Activated CD8-positive, alpha-beta T cell treated with anti-CD3 and anti-CD28 coated beads, Interleukin-2, amount 10 ng/mL, durations not matched to agents 7 days and 5 days (primary cell): ENCODE measurements at regions not wholly inside any gene's neighbourhood (a gene's known extent, or its start where the extent isn't known, plus 50 kb on each side); places are given as distances from the start of the nearest gene placed in this dataset.

Experiments used
- ATAC-seq: fragments of 150-1000 bp; cut with Tn5 transposase; one replicate; pipeline ENCODE4 v1.10.0; 2021; ENCODE audit warnings: moderate library complexity
- CTCF ChIA-PET: fragments of 350-600 bp; sonication (Branson Sonifier 250); formaldehyde crosslinking; loops from one replicate; lab custom pipeline; 2021; ENCODE audit warnings: antibody characterized with exemption; lab: Charles Lee
- POLR2A ChIA-PET: fragments of 350-600 bp; sonication (Branson Sonifier 250); formaldehyde crosslinking; loops from one replicate; lab custom pipeline; 2021; ENCODE audit warnings: antibody characterized with exemption; lab: Charles Lee
- DNase-seq: peaks from one replicate; pipeline ENCODE4 v3.0.0-alpha.2; 2020
- H3K27ac Mint-ChIP-seq: one replicate; pipeline ENCODE4 v1.8.0; 2021; ENCODE audit warnings: mild to moderate bottlenecking, mixed read lengths
- H3K27me3 Mint-ChIP-seq: one replicate; pipeline ENCODE4 v1.8.0; 2021; ENCODE audit warnings: low read depth, mixed read lengths
- H3K36me3 Mint-ChIP-seq: one replicate; pipeline ENCODE4 v1.8.0; 2021; ENCODE audit warnings: low read depth, mixed read lengths
- H3K4me1 Mint-ChIP-seq: one replicate; pipeline ENCODE4 v1.8.0; 2021; ENCODE audit warnings: low read depth, mixed read lengths
- H3K4me3 Mint-ChIP-seq: one replicate; pipeline ENCODE4 v1.8.0; 2021; ENCODE audit warnings: mild to moderate bottlenecking, mixed read lengths
- H3K9me3 Mint-ChIP-seq: one replicate; pipeline ENCODE4 v1.8.0; 2022; ENCODE audit warnings: mixed read lengths; ENCODE audit not compliant: insufficient read depth

DNA sequence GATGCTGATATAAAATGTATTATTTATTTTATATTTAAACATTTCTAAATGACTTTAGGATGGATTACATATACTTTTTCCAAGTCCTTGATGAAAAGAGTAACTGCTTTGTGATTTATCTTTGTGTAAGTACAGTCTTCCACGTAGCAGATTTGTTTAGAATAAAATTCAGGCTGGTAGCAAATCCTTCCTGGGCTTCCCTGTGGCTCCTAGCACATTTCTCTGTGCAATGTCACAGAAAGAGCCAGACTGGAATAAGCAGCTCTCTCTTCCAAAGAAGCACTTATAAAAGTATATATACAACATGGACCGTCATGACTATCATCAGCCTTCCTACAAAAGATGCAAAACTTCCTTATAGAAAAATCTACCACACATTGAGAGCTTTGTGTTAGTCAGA is 388.6 kb downstream of the ACTL7B start:
- POLR2A ChIA-PET = no interaction called here
- no peaks in the 10 kb centered on the region for H3K4me1 Mint-ChIP-seq
- H3K4me3 Mint-ChIP-seq = no peak overlapping the region
- ATAC-seq (no peak), DNase-seq (no peak)
- H3K27me3 Mint-ChIP-seq = no peaks in the 10 kb centered on the region
- H3K27ac Mint-ChIP-seq = no peak overlapping the region
- no peaks in the 10 kb centered on the region for H3K36me3 Mint-ChIP-seq
- H3K9me3 Mint-ChIP-seq = no peaks in the 10 kb centered on the region
- CTCF ChIA-PET = interaction anchor here (1.9 kb wide), 1 partner anchor 99 kb away, joined by 4 read pairs; no protein-coding TSS in a partner anchor

GRCh38 chr9:108466304-108466703 is 389.5 kb downstream of the ACTL7B start:
- CTCF ChIA-PET = no interaction called here
- no peak for ATAC-seq
- Mint-ChIP-seq H3K27ac (no peak overlapping the region), H3K9me3 (no peaks in the 10 kb centered on the region), H3K27me3 (no peaks in the 10 kb centered on the region), H3K4me3 (no peak overlapping the region), H3K36me3 (no peaks in the 10 kb centered on the region), H3K4me1 (no peaks in the 10 kb centered on the region)
- POLR2A ChIA-PET = no interaction called here
- no peak for DNase-seq

GRCh38 chr9:108463932-108464606 is 391.7 kb downstream of the ACTL7B start:
- no peaks in the 10 kb centered on the region for H3K27me3 Mint-ChIP-seq
- POLR2A ChIA-PET = no interaction called here
- H3K4me3 Mint-ChIP-seq = no peak overlapping the region
- DNase-seq (no peak), ATAC-seq (no peak)
- no peak overlapping the region for H3K27ac Mint-ChIP-seq
- no peaks in the 10 kb centered on the region for H3K4me1 Mint-ChIP-seq
- no peaks in the 10 kb centered on the region for H3K9me3 Mint-ChIP-seq
- CTCF ChIA-PET = no interaction called here
- H3K36me3 Mint-ChIP-seq = no peaks in the 10 kb centered on the region

GRCh38 chr9:108456903-108457302 is 398.9 kb downstream of the ACTL7B start:
- Mint-ChIP-seq H3K9me3 (no peaks in the 10 kb centered on the region), H3K27me3 (no peaks in the 10 kb centered on the region), H3K4me1 (no peaks in the 10 kb centered on the region), H3K27ac (no peak overlapping the region), H3K4me3 (no peak overlapping the region), H3K36me3 (no peaks in the 10 kb centered on the region)
- ATAC-seq = no peak
- POLR2A ChIA-PET = no interaction called here
- CTCF ChIA-PET = interaction anchor here (1.0 kb wide), 1 partner anchor 28 kb away, joined by 3 read pairs; no protein-coding TSS in a partner anchor
- no peak for DNase-seq

DNA sequence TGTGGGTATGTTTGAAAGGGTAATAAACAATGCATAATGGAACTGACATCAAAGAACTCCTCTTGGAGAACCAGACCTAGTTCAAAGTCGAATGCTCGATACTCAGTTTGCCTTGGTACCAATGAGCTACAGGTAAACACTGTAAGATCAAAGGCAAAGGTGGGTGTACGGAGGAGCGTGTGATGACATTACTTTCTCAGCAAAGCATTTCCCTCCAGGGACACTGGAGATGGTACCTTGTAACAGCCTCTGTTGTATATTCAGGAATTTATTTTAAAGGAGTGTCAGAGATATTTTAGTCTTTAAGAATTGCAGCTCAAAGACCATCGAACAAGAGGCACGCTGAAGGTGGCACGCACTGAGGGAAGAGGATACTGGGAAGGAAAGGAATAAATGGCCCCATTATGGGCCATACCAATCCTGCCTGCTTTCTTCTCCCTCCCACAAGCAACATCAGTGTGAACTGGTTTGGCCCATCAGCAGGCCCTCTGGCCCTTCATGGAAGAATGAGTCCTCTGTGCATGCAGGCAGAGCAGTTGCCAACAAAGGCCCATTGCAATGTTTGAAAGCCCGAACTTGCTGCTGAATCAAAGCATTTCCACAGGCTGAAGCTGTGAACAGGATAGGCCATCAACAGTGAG is 410.2 kb downstream of the ACTL7B start:
- ChIA-PET POLR2A (no interaction called here), CTCF (no interaction called here)
- no peak overlapping the region for H3K4me3 Mint-ChIP-seq
- no peaks in the 10 kb centered on the region for H3K4me1 Mint-ChIP-seq
- no peak overlapping the region for H3K27ac Mint-ChIP-seq
- H3K27me3 Mint-ChIP-seq = no peaks in the 10 kb centered on the region
- ATAC-seq (no peak), DNase-seq (no peak)
- H3K9me3 Mint-ChIP-seq = peaks cover 4% of the 10 kb centered on the region
- no peaks in the 10 kb centered on the region for H3K36me3 Mint-ChIP-seq

DNA sequence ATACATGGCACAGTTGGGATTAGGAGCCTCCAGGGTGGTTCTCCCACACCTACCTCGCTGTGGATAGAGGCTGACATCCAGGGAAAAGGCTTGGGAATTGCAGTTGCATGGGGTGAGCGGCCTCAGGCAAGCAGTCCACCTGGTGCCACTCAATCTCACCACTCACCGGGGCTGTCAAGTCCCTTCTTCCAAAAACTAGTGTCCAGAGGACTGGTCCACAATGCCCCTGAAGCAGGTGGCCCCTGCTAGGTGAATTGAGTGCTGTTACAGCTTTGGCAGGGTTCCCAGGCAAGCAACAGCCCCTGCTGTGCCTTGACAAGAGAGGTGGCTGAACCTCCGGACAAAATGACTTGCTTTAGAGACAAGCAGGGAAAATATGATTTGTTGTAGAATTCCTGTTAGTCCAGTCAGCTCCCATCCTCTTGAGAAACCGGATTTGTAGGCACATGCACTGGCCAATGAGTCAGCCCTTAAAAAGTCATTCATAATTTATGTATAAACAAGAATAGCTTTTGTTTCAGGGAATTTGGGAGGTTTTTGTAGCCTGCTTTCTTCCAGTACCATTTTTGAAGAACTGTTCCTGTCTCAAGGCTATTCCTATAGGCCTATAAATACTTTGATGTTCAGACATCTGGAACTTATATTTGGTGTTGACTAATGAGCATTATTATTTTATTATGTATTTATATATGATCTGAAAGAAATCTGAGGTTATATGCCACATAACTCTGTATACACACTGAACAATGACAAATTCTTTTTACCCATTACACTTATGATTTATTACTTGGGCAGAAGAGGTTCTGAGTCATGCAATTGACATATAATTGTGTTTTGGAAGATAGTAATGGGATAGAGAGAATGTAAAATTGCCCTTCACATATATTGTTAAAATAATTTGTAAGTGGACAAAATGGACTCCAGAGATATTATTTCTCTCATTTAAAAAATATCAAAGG is 411.1 kb downstream of the ACTL7B start:
- H3K4me3 Mint-ChIP-seq = no peak overlapping the region
- CTCF ChIA-PET = no interaction called here
- H3K27me3 Mint-ChIP-seq = no peaks in the 10 kb centered on the region
- H3K27ac Mint-ChIP-seq = no peak overlapping the region
- POLR2A ChIA-PET = no interaction called here
- H3K9me3 Mint-ChIP-seq = peaks cover 4% of the 10 kb centered on the region
- H3K4me1 Mint-ChIP-seq = no peaks in the 10 kb centered on the region
- DNase-seq = no peak
- ATAC-seq = no peak
- no peaks in the 10 kb centered on the region for H3K36me3 Mint-ChIP-seq

DNA sequence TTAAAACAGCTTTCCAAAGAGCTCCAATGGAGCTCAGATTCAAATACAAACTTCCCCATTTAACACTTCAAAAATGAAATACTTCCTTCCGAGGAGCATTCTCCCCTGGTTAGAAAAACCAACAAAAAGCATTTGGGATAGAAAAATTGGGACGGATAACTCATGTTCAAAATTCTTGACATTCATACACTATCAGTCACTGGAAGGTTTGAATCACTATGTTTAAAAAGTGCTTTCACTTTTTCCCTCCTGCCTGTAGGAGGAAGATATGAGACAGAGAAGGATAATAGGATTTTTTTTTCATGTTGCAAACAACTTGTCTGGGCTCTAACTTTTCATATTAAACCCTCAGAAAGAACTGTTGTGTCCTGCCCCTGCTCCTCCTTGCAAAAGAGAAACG is 412.0 kb downstream of the ACTL7B start:
- H3K4me1 Mint-ChIP-seq = no peaks in the 10 kb centered on the region
- H3K27ac Mint-ChIP-seq = no peak overlapping the region
- H3K27me3 Mint-ChIP-seq = no peaks in the 10 kb centered on the region
- H3K36me3 Mint-ChIP-seq = no peaks in the 10 kb centered on the region
- ChIA-PET POLR2A (no interaction called here), CTCF (no interaction called here)
- DNase-seq = no peak
- H3K4me3 Mint-ChIP-seq = no peak overlapping the region
- no peak for ATAC-seq
- H3K9me3 Mint-ChIP-seq = peaks cover 4% of the 10 kb centered on the region

DNA sequence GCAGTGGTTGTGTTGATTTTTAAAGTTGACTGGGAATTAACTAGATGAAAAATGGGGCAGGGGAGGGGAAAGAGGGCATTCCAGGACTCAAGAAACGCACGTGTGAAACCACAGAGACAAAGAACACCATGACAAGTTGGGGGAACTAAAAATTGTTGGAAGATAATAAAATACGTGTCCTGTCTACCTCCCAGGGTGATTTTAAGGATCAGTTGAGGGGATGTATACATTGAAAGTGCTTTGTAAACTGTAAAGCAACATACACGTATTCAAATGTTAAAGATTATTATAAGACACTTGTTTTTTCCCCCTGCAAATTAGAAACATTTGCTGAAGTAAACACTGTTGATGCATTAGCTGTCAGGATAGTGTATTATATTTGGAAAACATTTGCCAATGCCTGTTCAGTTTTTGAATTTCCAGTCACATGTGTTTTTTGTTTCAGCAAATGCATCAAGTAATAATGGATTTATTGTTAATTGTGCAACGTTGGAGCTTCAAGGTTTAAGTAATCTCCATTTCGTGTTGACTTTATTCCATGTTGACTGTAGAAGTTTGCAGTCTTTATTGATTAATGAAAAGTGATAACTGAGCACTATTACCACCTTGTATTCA is 412.7 kb downstream of the ACTL7B start:
- H3K36me3 Mint-ChIP-seq = no peaks in the 10 kb centered on the region
- no peaks in the 10 kb centered on the region for H3K4me1 Mint-ChIP-seq
- no peak for ATAC-seq
- no peaks in the 10 kb centered on the region for H3K9me3 Mint-ChIP-seq
- no peaks in the 10 kb centered on the region for H3K27me3 Mint-ChIP-seq
- no peak for DNase-seq
- no peak overlapping the region for H3K27ac Mint-ChIP-seq
- ChIA-PET CTCF (no interaction called here), POLR2A (no interaction called here)
- no peak overlapping the region for H3K4me3 Mint-ChIP-seq

GRCh38 chr9:108442627-108443018 is 413.2 kb downstream of the ACTL7B start:
- no peaks in the 10 kb centered on the region for H3K4me1 Mint-ChIP-seq
- no peak for ATAC-seq
- CTCF ChIA-PET = no interaction called here
- POLR2A ChIA-PET = no interaction called here
- H3K36me3 Mint-ChIP-seq = no peaks in the 10 kb centered on the region
- no peak overlapping the region for H3K27ac Mint-ChIP-seq
- H3K27me3 Mint-ChIP-seq = no peaks in the 10 kb centered on the region
- H3K4me3 Mint-ChIP-seq = no peak overlapping the region
- no peak for DNase-seq
- no peaks in the 10 kb centered on the region for H3K9me3 Mint-ChIP-seq

GRCh38 chr9:108441726-108442125 is 414.1 kb downstream of the ACTL7B start:
- no peak overlapping the region for H3K27ac Mint-ChIP-seq
- H3K9me3 Mint-ChIP-seq = no peaks in the 10 kb centered on the region
- no peaks in the 10 kb centered on the region for H3K27me3 Mint-ChIP-seq
- H3K4me3 Mint-ChIP-seq = no peak overlapping the region
- ATAC-seq (no peak), DNase-seq (no peak)
- H3K4me1 Mint-ChIP-seq = no peaks in the 10 kb centered on the region
- H3K36me3 Mint-ChIP-seq = no peaks in the 10 kb centered on the region
- ChIA-PET POLR2A (no interaction called here), CTCF (no interaction called here)

DNA sequence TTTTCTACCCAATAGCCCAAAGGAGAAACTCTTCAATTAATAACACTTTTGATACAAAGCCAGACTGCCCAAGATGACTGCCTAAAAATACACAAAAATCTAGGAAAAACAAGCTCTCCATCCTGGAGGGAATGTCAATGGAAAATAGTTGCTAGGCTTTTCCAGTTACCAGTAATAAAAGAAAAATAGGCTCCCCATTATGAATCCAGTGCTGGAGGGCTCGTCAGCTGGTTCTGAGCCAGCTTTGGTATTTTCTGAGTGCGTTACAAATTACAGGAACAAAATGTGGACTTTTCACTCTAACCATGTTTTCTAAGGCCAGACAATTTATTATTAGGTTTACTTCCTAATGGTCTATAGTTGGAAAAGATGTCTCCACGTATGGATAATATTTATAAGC is 414.5 kb downstream of the ACTL7B start:
- Mint-ChIP-seq H3K9me3 (no peaks in the 10 kb centered on the region), H3K27ac (no peak overlapping the region), H3K27me3 (no peaks in the 10 kb centered on the region), H3K36me3 (no peaks in the 10 kb centered on the region), H3K4me1 (no peaks in the 10 kb centered on the region), H3K4me3 (no peak overlapping the region)
- DNase-seq (no peak), ATAC-seq (no peak)
- ChIA-PET POLR2A (no interaction called here), CTCF (no interaction called here)

DNA sequence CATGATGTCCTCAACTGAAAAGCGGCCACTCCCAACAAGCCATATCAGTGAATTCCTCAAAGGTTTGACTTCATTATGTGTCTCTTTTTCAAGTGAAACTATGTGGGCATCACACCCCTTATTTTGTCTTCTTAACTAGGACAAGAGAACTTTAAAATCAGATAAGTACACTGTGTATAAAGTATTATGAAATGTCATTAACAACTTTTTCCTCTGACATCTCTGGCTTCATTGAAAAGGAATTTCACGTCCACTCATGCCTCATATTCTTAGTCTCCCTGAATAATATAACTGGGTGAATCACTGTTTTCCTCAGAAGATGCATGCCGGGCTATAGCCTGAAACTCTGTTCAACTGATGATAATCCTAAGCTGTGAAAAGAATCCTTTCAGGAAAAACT is 415.8 kb downstream of the ACTL7B start:
- Mint-ChIP-seq H3K36me3 (no peaks in the 10 kb centered on the region), H3K9me3 (no peaks in the 10 kb centered on the region), H3K27me3 (no peaks in the 10 kb centered on the region), H3K4me3 (no peak overlapping the region), H3K4me1 (no peaks in the 10 kb centered on the region), H3K27ac (no peak overlapping the region)
- no peak for DNase-seq
- no peak for ATAC-seq
- ChIA-PET CTCF (no interaction called here), POLR2A (no interaction called here)
